ENCODE measurements at regions not wholly inside any gene's neighbourhood (a gene's known extent, or its start where the extent isn't known, plus 50 kb on each side); places are given as distances from the start of the nearest gene placed in this dataset.

- no peak overlapping the region for H3K27ac Mint-ChIP-seq
- Histone ChIP-seq H3K9me3 (ENCODE audit: control insufficient read depth in 1 of 2, low read length in 2 of 2) (no peaks in the 10 kb centered on the region), H3K4me3 (ENCODE audit: low read length in 2 of 2) (no peak overlapping the region), H3K4me1 (ENCODE audit: insufficient read depth, low read length) (no peaks in the 10 kb centered on the region), H3K36me3 (ENCODE audit: insufficient read depth, low read length) (no peaks in the 10 kb centered on the region), H3K27ac (ENCODE audit: low read depth, low read length) (no peak overlapping the region), H3K27me3 (ENCODE audit: insufficient read depth, low read length) (no peaks in the 10 kb centered on the region)
- no peaks in the 10 kb centered on the region for H3K27me3 Mint-ChIP-seq
- no peaks in the 10 kb centered on the region for H3K4me1 Mint-ChIP-seq
- intact Hi-C loops (cut with micrococcal nuclease) = no loop called here
- CTCF ChIA-PET (ENCODE audit: partially characterized antibody) = no interaction called here
- H3K9me3 Mint-ChIP-seq = peaks cover 0 to 18% (median 5%) of the 10 kb centered on the region in 8 donors
- POLR2A ChIA-PET (ENCODE audit: partially characterized antibody) = no interaction called here
- no peak for DNase-seq
- no peak overlapping the region for H3K4me3 Mint-ChIP-seq
- H3K36me3 Mint-ChIP-seq = no peaks in the 10 kb centered on the region
These were observed 336.0 kb upstream of the PCDH15 start for GRCh38 chr10:55137063-55137462.

- Mint-ChIP-seq H3K4me1 (no peaks in the 10 kb centered on the region), H3K36me3 (no peaks in the 10 kb centered on the region), H3K27ac (no peak overlapping the region), H3K9me3 (peaks cover 0 to 25% (median 6%) of the 10 kb centered on the region in 8 donors), H3K27me3 (no peaks in the 10 kb centered on the region), H3K4me3 (no peak overlapping the region)
- intact Hi-C loops (cut with micrococcal nuclease) = no loop called here
- H3K4me3 ChIP-seq (ENCODE audit: low read length in 2 of 2) = no peak overlapping the region
- no peaks in the 10 kb centered on the region for H3K27me3 ChIP-seq (ENCODE audit: insufficient read depth, low read length)
- DNase-seq = no peak
- no peaks in the 10 kb centered on the region for H3K9me3 ChIP-seq (ENCODE audit: control insufficient read depth in 1 of 2, low read length in 2 of 2)
- ChIA-PET POLR2A (ENCODE audit: partially characterized antibody) (no interaction called here), CTCF (ENCODE audit: partially characterized antibody) (no interaction called here)
- H3K27ac ChIP-seq (ENCODE audit: low read depth, low read length) = no peak overlapping the region
- H3K4me1 ChIP-seq (ENCODE audit: insufficient read depth, low read length) = no peaks in the 10 kb centered on the region
- no peaks in the 10 kb centered on the region for H3K36me3 ChIP-seq (ENCODE audit: insufficient read depth, low read length)
These were observed 303.7 kb upstream of the PCDH15 start for GRCh38 chr10:55104738-55105137.

- no peaks in the 10 kb centered on the region for H3K27me3 Mint-ChIP-seq
- Histone ChIP-seq H3K36me3 (ENCODE audit: insufficient read depth, low read length) (no peaks in the 10 kb centered on the region), H3K27ac (ENCODE audit: low read depth, low read length) (no peak overlapping the region), H3K4me1 (ENCODE audit: insufficient read depth, low read length) (no peaks in the 10 kb centered on the region), H3K9me3 (ENCODE audit: control insufficient read depth in 1 of 2, low read length in 2 of 2) (no peaks in the 10 kb centered on the region), H3K4me3 (ENCODE audit: low read length in 2 of 2) (no peak overlapping the region), H3K27me3 (ENCODE audit: insufficient read depth, low read length) (no peaks in the 10 kb centered on the region)
- H3K27ac Mint-ChIP-seq = no peak overlapping the region
- DNase-seq = no peak
- H3K9me3 Mint-ChIP-seq = peaks cover 0 to 20% (median 6%) of the 10 kb centered on the region in 8 donors
- H3K36me3 Mint-ChIP-seq = no peaks in the 10 kb centered on the region
- POLR2A ChIA-PET (ENCODE audit: partially characterized antibody) = no interaction called here
- H3K4me3 Mint-ChIP-seq = no peak overlapping the region
- H3K4me1 Mint-ChIP-seq = no peaks in the 10 kb centered on the region
- CTCF ChIA-PET (ENCODE audit: partially characterized antibody) = no interaction called here
- intact Hi-C loops (cut with micrococcal nuclease) = no loop called here
These were observed 297.4 kb upstream of the PCDH15 start for GRCh38 chr10:55098452-55098851.

- intact Hi-C loops (cut with micrococcal nuclease) = no loop called here
- no peak for DNase-seq
- no peaks in the 10 kb centered on the region for H3K27me3 Mint-ChIP-seq
- H3K9me3 Mint-ChIP-seq = peaks cover 0 to 4% (median 0%) of the 10 kb centered on the region in 8 donors
- no peak overlapping the region for H3K4me3 Mint-ChIP-seq
- CTCF ChIA-PET (ENCODE audit: partially characterized antibody) = no interaction called here
- Histone ChIP-seq H3K27me3 (ENCODE audit: insufficient read depth, low read length) (no peaks in the 10 kb centered on the region), H3K27ac (ENCODE audit: low read depth, low read length) (no peak overlapping the region), H3K4me1 (ENCODE audit: insufficient read depth, low read length) (no peaks in the 10 kb centered on the region), H3K4me3 (ENCODE audit: low read length in 2 of 2) (no peak overlapping the region), H3K9me3 (ENCODE audit: control insufficient read depth in 1 of 2, low read length in 2 of 2) (no peaks in the 10 kb centered on the region), H3K36me3 (ENCODE audit: insufficient read depth, low read length) (no peaks in the 10 kb centered on the region)
- no peaks in the 10 kb centered on the region for H3K4me1 Mint-ChIP-seq
- POLR2A ChIA-PET (ENCODE audit: partially characterized antibody) = no interaction called here
- H3K27ac Mint-ChIP-seq = no peak overlapping the region
- H3K36me3 Mint-ChIP-seq = no peaks in the 10 kb centered on the region
These were observed 290.8 kb upstream of the PCDH15 start for GRCh38 chr10:55091691-55092328.

GRCh38 chr10:55078121-55078520, 277.1 kb upstream of the PCDH15 start:
- POLR2A ChIA-PET (ENCODE audit: partially characterized antibody) = no interaction called here
- Mint-ChIP-seq H3K4me3 (no peak overlapping the region), H3K9me3 (peaks cover 3 to 38% (median 24%) of the 10 kb centered on the region in 8 donors), H3K4me1 (no peaks in the 10 kb centered on the region), H3K27ac (no peak overlapping the region), H3K27me3 (no peaks in the 10 kb centered on the region), H3K36me3 (peaks cover 0 to 3% of the 10 kb centered on the region in 2 donors)
- CTCF ChIA-PET (ENCODE audit: partially characterized antibody) = no interaction called here
- no peaks in the 10 kb centered on the region for H3K36me3 ChIP-seq (ENCODE audit: insufficient read depth, low read length)
- no peak overlapping the region for H3K27ac ChIP-seq (ENCODE audit: low read depth, low read length)
- H3K4me1 ChIP-seq (ENCODE audit: insufficient read depth, low read length) = no peaks in the 10 kb centered on the region
- H3K27me3 ChIP-seq (ENCODE audit: insufficient read depth, low read length) = no peaks in the 10 kb centered on the region
- intact Hi-C loops (cut with micrococcal nuclease) = no loop called here
- H3K9me3 ChIP-seq (ENCODE audit: control insufficient read depth in 1 of 2, low read length in 2 of 2) = no peaks in the 10 kb centered on the region
- DNase-seq = no peak
- no peak overlapping the region for H3K4me3 ChIP-seq (ENCODE audit: low read length in 2 of 2)

- DNase-seq = no peak
- no peaks in the 10 kb centered on the region for H3K4me1 Mint-ChIP-seq
- no peaks in the 10 kb centered on the region for H3K27me3 Mint-ChIP-seq
- H3K9me3 Mint-ChIP-seq = peaks cover 0 to 14% (median 5%) of the 10 kb centered on the region in 8 donors
- no peaks in the 10 kb centered on the region for H3K36me3 ChIP-seq (ENCODE audit: insufficient read depth, low read length)
- ChIA-PET POLR2A (ENCODE audit: partially characterized antibody) (no interaction called here), CTCF (ENCODE audit: partially characterized antibody) (no interaction called here)
- intact Hi-C loops (cut with micrococcal nuclease) = no loop called here
- no peak overlapping the region for H3K4me3 ChIP-seq (ENCODE audit: low read length in 2 of 2)
- H3K4me3 Mint-ChIP-seq = no peak overlapping the region
- H3K27ac Mint-ChIP-seq = no peak overlapping the region
- no peak overlapping the region for H3K27ac ChIP-seq (ENCODE audit: low read depth, low read length)
- H3K36me3 Mint-ChIP-seq = no peaks in the 10 kb centered on the region
- H3K4me1 ChIP-seq (ENCODE audit: insufficient read depth, low read length) = no peaks in the 10 kb centered on the region
- H3K9me3 ChIP-seq (ENCODE audit: control insufficient read depth in 1 of 2, low read length in 2 of 2) = no peaks in the 10 kb centered on the region
- no peaks in the 10 kb centered on the region for H3K27me3 ChIP-seq (ENCODE audit: insufficient read depth, low read length)
These were observed 264.2 kb upstream of the PCDH15 start for GRCh38 chr10:55065185-55065584.

GRCh38 chr10:55063811-55064210, 262.8 kb upstream of the PCDH15 start:
- no peaks in the 10 kb centered on the region for H3K4me1 ChIP-seq (ENCODE audit: insufficient read depth, low read length)
- no peaks in the 10 kb centered on the region for H3K9me3 ChIP-seq (ENCODE audit: control insufficient read depth in 1 of 2, low read length in 2 of 2)
- ChIA-PET CTCF (ENCODE audit: partially characterized antibody) (no interaction called here), POLR2A (ENCODE audit: partially characterized antibody) (no interaction called here)
- no peak for DNase-seq
- Mint-ChIP-seq H3K9me3 (peaks cover 0 to 18% (median 5%) of the 10 kb centered on the region in 8 donors), H3K27me3 (no peaks in the 10 kb centered on the region), H3K4me1 (no peaks in the 10 kb centered on the region), H3K36me3 (no peaks in the 10 kb centered on the region), H3K4me3 (no peak overlapping the region), H3K27ac (no peak overlapping the region)
- no peak overlapping the region for H3K27ac ChIP-seq (ENCODE audit: low read depth, low read length)
- intact Hi-C loops (cut with micrococcal nuclease) = no loop called here
- no peak overlapping the region for H3K4me3 ChIP-seq (ENCODE audit: low read length in 2 of 2)
- H3K36me3 ChIP-seq (ENCODE audit: insufficient read depth, low read length) = no peaks in the 10 kb centered on the region
- no peaks in the 10 kb centered on the region for H3K27me3 ChIP-seq (ENCODE audit: insufficient read depth, low read length)

GRCh38 chr10:55062349-55062748, 261.3 kb upstream of the PCDH15 start:
- ChIA-PET CTCF (ENCODE audit: partially characterized antibody) (no interaction called here), POLR2A (ENCODE audit: partially characterized antibody) (no interaction called here)
- H3K4me3 ChIP-seq (ENCODE audit: low read length in 2 of 2) = no peak overlapping the region
- no peak for DNase-seq
- no peaks in the 10 kb centered on the region for H3K9me3 ChIP-seq (ENCODE audit: control insufficient read depth in 1 of 2, low read length in 2 of 2)
- H3K4me1 Mint-ChIP-seq = no peaks in the 10 kb centered on the region
- H3K27me3 Mint-ChIP-seq = no peaks in the 10 kb centered on the region
- no peak overlapping the region for H3K4me3 Mint-ChIP-seq
- intact Hi-C loops (cut with micrococcal nuclease) = no loop called here
- no peak overlapping the region for H3K27ac ChIP-seq (ENCODE audit: low read depth, low read length)
- no peak overlapping the region for H3K27ac Mint-ChIP-seq
- peaks cover 0 to 18% (median 4%) of the 10 kb centered on the region in 8 donors for H3K9me3 Mint-ChIP-seq
- no peaks in the 10 kb centered on the region for H3K36me3 ChIP-seq (ENCODE audit: insufficient read depth, low read length)
- H3K36me3 Mint-ChIP-seq = no peaks in the 10 kb centered on the region
- H3K27me3 ChIP-seq (ENCODE audit: insufficient read depth, low read length) = no peaks in the 10 kb centered on the region
- H3K4me1 ChIP-seq (ENCODE audit: insufficient read depth, low read length) = no peaks in the 10 kb centered on the region
